Ramos (cell line): ENCODE measurements at regions not wholly inside any gene's neighbourhood (a gene's known extent, or its start where the extent isn't known, plus 50 kb on each side); places are given as distances from the start of the nearest gene placed in this dataset.

Experiments used
- in situ Hi-C: fragments of 300-500 bp; cut with MboI; formaldehyde crosslinking; loops from one replicate; pipeline ENCODE4 v1.14.3; 2022; ENCODE audit warnings: low sequenced_read_pairs; ENCODE audit not compliant: unreplicated experiment

DNA sequence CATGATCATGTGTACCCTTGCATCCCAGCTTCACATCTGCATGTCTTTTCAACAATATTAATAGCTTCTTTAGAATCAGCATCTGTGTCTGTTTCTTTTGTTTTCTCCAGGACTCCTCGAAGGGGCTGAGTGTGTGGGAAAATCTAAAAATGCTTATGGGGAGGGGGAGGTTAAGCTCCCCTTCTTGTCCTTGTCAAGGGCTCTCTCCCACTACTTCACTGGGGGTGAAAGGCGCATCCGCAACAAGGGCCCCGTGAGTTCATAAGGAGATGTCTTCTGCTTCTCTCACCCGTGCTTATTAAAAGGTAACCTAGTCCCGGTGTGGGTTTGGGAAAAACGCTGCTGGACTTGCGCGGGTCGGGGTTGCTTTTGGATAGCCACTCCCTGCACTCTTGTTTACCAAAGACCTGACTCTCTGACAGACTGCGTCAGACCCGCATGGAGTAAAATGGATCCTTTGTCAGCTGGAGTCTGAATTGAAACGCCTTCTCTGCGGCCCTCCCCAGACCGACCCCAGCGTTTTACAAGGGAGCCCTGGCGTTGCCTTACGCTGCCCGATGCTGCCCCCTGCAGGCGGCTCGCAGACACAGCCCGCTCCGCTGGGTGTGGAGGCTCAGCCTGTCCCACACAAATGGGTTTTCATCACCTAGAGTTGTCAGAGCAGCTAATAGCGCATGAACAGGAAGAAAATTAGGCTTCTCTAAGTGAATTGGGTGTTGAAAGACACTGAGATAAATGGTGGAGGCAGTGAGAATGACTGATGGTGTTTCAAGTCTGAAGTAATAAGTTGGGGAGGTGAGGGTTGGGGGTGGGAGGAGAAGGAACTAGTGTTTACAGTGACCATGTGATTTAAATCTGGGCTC, 53.8 kb downstream of the IER5 start:
- in situ Hi-C loops = loop anchor here (5.0 to 10.0 kb wide), 3 partner anchors 105 to 628 kb away; no protein-coding TSS in a partner anchor

DNA sequence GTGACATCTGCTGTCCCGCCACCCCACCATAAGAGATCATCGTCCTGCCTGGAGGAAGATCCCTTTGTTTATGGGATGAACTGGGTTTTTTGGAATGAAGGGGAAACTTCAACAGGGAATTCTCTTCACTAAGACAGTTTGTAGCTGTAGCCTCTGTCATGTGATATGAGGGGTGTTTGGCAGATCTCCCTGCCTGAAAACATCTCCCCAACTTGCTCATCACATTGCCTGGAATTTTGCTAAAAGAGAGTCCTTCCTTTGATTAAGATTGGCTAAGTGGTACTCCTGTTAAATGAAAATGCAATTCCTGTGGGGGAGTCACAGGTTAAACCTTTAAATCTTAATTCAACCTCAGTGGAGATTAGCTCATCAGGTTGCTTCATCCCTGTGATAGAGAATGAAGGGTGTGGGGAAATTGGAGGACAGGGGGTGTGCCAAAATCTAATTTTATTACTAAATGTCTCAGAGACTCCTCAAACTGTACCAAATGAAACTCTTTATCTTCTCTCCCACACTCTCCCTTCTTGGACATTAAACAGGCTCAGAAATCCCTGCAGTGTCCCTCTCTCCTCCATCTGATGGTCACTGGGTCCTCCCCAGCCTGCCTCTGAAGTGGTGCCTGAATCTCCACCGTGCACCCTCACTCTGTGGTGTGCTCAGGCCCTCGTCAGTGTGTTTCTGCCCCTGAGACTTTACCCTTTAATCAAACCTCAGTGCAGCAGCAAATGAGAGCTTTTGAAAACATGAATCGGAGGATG, 54.8 kb downstream of the IER5 start:
- in situ Hi-C loops = loop anchor here (5.0 to 10.0 kb wide), 3 partner anchors 106 to 628 kb away; no protein-coding TSS in a partner anchor

DNA sequence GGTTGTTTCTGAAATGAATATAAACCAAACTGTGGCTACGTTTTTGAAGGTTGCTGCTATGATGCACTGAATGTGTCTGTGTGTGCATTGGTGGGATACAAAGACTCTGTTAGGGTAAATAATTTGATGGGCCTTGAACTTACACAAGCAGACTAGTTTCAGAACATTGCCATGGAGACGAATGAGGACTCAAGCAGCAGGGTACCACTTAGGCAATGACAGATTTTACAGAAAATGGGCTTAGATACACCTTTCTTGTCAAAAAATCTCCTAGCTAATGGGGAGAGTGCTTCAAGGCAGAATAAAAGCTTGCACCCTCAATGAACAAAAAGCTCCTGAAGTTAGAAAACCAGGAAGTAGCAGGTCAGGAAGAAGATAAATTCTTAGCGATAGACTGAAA, 55.7 kb downstream of the IER5 start:
- in situ Hi-C loops = loop anchor here (5.0 to 10.0 kb wide), 3 partner anchors 107 to 629 kb away; no protein-coding TSS in a partner anchor

DNA sequence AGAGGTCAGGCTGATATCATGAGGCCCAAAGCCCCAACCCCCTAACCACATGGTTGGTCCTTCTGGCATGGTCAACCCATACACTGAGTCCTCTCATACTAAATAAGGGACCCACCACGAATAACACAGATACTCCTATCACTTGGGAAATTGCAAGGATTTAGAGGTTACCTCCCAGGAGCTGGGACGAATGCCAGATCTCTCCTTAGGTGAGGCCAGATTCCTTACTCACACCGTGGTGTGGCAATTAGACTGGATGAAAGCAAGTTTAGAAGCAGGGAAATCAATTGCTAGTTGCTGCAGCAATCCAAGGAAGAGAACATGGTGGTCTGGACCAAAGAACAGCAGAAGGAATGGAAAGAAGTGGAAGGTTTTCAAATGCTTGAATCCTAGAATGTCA, 60.1 kb downstream of the IER5 start:
- in situ Hi-C loops = loop anchor here (10.0 kb wide), 1 partner anchor 634 kb away; no protein-coding TSS in a partner anchor

DNA sequence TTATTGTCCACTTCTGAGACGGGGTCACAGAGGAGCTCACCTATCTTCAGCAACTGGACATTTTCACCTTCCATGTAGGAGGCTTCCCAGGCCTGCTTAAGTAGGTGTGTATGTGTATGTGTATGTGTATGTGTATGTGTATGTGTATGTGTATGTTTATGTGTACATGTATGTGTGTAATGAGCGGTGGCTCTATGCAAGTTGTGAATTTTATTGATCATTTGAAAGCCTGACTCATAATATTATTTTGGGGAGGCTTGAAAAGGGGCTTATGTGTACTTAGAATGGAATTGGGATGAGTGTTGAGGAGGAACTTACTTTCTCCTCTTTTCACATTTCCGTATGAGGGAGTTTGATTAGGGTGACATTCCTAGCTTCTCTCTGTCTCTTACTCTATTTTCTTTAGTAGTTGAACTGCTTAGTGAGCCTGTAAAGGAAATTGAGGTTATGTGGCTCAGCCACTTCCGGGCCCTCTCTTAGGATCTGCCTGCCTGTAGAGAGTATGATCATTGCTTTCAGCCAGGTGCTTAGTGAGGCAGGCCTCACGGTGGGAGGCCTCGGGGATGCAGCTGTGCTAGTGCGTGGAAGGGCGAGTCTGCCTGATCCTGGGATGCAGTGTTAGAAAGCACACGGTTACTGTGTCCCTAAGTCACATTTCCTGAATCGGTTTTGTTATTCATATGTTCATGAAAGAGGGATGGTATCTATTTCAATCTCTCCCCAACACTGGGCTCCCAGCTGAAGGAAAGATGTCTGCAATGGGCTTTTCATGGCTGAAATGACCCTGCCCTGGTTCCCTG, 61.0 kb downstream of the IER5 start:
- in situ Hi-C loops = loop anchor here (10.0 kb wide), 2 partner anchors 615 to 635 kb away; no protein-coding TSS in a partner anchor

DNA sequence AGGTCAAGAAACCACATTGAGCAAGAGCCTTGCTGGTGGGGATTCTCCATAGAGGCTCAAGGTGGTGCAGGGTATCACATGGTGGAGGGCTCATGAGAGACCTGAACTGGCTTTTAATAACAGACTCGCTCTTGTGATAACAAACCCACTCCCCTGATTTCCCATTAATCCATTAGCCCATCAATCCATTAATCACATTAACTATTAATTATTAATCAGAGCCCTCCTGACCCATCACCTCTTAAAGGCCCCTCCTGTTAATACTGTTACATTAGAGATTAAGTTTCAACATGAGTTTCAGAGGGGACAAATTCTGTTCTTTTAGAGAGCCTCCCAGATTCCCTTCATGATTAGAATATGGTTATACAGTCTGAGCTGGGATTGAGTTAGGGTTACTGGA, 61.8 kb downstream of the IER5 start:
- in situ Hi-C loops = loop anchor here (10.0 kb wide), 1 partner anchor 615 kb away; no protein-coding TSS in a partner anchor

DNA sequence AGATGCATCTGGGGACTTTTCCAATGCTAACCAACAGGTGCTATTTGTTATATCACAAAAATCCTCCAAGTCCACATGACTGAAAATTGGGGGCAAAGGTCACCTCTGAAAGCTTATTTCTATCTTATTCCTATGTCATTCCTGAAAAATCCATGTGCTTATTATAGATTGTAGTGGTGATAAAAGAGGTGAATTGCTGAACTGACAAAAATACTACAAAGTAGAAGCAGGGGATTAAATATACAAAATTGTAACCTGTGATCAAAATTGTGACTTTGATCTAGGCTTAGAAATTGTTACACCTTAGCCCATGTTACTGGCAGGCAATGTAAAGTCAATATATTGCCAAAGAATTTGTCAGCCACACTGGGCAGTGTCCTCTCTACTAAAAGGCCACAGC, 62.3 kb downstream of the IER5 start:
- in situ Hi-C loops = loop anchor here (10.0 kb wide), 1 partner anchor 616 kb away; no protein-coding TSS in a partner anchor

DNA sequence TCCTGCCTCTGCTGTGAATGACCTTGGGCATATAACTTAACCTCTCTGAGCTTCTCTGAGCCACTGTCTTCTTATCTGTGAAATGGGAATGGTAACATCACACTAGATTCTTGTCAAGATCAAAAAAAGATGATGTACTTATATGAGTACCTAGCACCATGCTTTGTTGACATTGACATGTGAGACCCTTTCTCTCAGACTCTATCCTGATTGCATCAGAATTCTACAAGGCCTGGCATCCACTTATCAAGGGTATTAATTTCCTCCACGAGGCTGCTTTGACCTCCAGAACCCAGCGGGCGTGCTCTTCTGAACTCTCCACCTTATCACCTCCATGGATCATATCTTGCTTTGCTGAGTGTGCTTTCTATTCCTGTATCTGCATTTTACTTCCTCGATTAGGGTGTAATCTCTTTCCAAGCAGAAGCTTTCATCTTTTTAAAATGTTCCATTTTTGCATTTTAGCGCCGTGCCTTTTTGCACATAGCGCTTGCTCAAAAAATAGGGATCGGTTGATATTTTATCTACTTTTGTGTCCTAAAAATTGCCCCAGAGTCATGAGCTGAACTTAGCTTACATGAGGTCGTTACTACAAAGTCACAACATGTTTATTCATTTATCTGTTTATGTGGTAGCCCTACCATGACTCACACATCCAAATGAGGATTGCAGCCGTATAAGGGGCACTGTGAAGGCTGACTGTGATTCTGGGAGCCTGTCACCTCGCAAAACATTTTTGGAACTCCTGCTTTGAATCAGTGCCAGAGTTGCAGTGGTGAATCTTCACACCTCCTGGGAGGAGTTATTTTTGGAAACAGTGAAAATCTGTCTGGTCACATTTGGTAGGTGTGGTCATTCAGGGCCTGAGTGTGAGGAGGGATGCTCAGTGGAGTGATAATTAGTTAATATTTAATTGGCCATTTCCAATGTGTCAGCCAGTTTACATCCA, 63.2 kb downstream of the IER5 start:
- in situ Hi-C loops = loop anchor here (10.0 kb wide), 1 partner anchor 617 kb away; no protein-coding TSS in a partner anchor

DNA sequence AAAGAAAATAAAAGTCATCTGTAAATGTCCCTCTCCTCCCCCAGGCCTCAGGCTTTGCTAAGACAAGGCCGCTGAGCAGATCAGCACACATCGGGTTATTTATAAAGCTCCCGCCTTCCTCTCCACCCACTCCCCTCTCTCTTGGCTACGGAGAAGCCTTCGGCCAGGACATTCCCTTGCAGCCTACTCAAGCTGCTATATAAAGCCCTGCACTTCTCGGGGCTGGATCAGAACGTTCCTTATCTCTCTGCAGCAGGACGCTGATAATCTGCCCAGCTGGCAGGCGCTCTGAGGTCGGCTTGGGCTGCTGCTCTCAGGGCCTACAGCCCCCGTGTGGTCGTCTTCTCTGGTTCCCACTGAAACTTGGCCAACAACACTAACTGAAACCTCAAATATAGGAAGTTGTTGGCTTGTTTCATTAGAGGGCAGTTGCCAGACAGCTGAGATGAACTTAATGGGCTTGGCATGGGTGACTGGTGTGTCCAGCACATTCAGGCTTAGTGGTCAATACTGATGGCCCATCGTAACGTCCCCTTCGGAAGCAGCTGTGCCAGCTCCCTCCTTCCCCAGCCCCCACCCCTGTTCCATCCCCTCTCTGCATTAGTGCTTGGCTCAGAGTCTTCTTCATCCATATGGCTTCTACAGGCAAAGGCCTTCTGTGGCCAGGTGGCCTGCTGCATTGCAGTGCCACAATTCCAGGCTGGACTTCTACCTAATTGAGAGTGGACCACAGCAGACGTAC, 64.6 kb downstream of the IER5 start:
- in situ Hi-C loops = loop anchor here (10.0 kb wide), 1 partner anchor 618 kb away; no protein-coding TSS in a partner anchor

DNA sequence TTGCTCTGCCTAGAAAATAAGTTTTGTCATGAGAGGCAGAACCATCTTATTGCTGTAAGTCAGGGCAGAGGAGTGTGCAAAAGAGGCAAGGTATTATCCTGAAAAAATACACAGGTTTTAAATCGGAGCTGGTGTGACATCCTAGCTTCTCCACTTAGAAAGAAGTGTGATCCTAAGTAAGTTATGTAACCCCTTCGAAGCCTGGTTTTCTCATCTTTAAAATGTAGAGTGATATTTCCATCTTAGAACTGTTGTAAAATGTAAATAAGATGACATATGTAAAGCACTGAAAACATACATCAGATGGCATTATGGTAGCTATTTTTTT, 65.1 kb downstream of the IER5 start:
- in situ Hi-C loops = loop anchor here (10.0 kb wide), 1 partner anchor 619 kb away; no protein-coding TSS in a partner anchor

DNA sequence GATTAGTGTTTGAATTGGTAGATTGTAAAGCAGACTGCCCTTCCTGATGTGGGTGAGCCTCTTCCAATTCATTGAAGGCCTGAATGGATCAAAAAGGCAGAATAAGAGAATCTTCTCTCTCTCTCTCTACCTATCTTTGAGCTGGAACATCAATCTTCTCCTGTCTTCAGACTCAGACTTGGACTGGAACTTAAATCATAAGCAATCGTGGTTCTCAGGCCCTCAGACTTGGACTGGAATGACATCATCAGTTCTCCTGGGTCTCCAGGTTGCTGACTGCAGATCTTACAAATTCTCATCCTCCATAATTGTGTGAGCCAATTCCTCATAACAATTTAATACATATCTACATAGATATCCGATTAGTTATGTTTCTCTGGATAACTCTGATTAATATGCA, 66.8 kb downstream of the IER5 start:
- in situ Hi-C loops = loop anchor here (10.0 kb wide), 1 partner anchor 621 kb away; no protein-coding TSS in a partner anchor

DNA sequence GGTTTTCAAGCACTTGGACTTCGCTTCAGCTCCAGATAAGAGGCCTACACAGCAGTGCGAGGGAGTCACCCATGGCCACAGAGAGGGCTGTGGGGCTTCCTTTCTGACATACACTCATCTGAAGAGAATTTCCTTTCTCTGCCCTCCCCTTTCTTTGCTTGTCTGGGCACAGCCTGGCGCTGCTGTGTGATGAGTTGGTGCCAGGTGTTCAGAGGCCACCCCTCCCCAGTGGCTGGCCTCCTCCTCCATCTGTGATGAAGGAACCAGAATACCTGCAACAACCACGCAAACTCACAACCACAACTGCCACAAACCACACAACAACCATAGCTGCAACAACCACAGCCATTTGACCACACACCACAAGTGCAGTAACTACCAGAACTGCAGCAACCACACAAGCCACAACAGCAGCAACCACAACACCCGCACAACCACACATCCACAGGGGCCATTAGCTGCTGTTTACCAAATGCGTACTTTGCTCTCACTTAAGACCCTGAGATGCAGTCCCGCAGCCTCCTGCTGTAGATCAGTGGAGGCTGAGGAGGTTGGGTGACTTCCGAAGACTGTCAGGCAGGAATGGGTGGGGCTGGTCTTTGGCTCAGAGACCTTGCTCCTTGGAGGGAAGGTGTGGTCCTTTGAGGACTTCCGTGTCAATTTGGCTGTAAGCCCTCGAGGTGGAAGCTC, 71.1 kb downstream of the IER5 start:
- in situ Hi-C loops = loop anchor here (10.0 kb wide), 1 partner anchor 625 kb away; no protein-coding TSS in a partner anchor

DNA sequence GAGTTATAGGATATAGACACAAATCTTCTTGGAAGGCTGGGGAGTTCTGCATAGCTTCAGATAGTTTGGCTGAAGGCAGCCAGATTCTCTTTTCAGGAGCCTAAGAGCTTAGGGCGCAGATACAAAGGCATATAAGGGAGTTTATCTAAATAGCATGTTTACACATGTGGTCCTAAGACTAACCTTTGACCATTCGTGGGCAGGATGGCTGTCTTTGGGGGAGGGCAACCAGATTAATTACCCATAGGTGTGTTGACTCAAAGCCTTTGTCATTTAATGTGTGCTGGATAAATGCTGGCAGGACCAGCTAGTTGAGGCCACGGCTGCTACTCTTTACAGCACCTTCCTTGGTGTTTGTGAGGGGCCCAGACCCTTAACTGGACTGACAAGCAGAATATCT, 71.8 kb downstream of the IER5 start:
- in situ Hi-C loops = no loop called here

DNA sequence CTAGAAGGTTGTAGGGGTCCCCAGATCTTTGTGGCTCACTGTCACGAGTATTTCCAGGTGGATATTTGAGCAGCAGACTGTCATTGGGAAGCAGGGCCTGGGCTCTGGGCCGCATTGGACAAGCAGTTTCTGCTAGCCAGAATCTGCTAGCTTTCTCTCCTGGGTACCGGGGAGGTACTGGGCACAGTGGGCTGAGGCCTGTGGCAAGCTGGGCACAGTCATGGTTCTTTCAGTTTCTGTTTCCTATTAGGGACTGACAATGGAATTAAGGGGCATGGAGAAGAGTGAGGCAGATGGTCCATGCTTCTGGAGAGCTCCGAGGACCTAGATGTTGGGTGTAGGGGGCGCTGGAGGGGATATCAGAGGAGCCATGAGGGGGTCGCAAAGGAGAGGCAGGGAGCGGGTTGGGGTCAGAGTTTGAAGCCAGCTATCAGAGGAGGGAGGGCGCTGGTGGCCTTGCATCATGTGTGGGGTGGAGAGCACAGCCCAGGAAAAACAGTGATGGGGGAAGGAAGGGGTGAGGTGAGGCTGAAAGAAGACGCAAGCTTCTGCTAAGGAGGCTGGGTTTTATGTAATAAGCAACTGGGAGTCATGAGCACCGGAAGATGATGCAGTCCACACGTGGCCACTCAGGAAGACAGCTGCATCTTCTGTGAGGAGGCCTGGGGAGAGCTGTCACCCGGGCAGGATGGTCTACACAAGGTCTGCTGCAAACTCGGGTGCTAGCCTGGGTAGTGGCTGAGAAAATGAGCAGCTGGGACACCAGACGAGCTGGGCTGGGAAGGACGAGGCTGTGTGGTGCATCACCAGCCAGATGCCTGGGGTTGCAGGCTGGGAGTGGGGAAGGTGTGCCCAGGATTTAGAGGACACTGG, 72.7 kb downstream of the IER5 start:
- in situ Hi-C loops = no loop called here

DNA sequence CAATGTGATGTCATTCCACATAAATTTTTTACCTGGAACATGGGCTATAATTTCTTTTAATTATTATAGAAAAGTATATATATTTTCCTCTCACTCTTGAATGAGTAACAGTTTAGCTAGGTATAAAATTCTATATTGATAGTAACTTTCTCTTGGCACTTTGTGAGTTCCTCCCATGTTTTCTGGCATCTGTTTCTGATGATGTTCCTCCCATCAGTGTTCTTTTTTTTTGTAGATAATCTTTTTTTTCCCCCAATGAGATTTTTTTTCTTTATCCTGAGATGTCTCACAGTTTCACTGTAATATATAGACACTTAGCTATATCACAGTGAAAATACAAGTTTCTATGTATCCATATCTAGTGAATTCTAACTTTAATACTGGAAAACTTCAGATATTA, 75.2 kb downstream of the IER5 start:
- in situ Hi-C loops = no loop called here

DNA sequence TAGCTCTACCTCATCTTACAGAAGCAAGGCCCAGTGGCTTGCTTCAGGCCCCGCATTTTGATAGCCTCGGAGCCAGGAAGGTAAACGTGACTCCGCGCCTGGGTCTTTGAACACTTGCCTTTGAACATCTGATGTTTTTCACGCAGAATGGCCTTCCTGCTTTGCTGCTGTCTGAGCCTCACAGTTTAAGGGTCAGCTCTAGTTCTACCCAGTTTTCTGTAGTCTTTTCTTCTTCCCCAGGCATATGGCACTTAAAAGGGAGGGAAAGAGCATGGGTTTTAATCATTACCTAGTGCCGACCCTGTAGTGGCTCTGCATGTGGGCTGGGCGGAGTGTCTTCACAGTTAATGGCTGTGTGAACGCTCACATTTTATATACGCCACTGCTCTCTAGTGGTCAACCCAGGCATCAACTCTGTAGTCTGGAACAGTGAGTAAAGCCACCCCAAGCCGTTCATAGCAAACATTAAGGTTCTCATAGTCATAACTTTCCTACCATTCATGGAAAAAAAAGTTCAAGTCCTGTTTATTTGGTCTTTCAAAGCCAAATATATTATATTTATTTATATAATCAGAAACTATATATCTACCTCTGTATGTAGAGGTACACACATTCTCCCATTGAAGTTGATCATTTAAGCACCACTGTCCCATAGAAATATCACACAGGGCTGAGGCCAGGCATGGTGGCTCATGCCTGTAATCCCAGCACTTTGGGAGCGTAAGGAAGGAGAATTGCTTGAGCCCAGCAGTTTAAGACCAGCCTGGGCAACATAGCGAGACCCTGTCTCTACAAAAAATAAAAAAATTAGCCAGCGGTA, 78.1 kb downstream of the IER5 start:
- in situ Hi-C loops = no loop called here
